NCI-H146 treated with DMSO at 0.1 percent for 48 hours (cell line): ENCODE measurements at regions not wholly inside any gene's neighbourhood (a gene's known extent, or its start where the extent isn't known, plus 50 kb on each side); places are given as distances from the start of the nearest gene placed in this dataset.

ENCODE experiments used
- DNase-seq: peaks from one replicate; lab custom pipeline; 2025; ENCODE audit not compliant: unreplicated experiment; lab: John Stamatoyannopoulos, UW

DNA sequence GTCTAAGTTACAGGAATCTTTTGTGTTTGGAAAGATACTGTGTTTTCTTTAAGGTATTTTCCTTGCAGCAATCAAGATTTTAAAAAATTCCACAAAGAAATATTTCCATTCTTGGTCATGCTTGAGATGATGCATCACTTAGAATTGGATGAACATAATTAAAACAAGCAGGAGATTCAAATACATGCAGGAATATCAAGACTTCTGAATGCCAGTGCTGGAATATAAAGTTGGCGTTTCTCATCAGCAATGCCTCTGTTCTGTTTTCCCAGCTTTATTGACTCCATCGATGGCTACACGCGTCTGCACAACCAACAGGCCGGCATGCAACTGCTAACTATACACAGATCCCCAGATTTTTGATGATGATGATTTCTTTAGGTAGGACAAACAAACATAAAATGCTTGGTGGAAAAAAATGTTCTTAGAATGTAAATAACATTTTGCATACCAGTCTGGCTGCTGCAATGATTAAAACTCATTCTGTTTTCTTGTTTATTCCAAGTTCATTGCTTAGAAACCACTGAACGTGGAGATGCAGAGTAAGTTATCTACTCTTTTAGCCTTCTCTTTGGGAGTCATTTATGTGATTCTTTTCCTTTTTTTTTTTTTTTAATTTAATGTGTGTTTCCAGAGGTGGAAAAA lies 91.3 kb upstream of the FAM171A1 start:
- no peak for DNase-seq

DNA sequence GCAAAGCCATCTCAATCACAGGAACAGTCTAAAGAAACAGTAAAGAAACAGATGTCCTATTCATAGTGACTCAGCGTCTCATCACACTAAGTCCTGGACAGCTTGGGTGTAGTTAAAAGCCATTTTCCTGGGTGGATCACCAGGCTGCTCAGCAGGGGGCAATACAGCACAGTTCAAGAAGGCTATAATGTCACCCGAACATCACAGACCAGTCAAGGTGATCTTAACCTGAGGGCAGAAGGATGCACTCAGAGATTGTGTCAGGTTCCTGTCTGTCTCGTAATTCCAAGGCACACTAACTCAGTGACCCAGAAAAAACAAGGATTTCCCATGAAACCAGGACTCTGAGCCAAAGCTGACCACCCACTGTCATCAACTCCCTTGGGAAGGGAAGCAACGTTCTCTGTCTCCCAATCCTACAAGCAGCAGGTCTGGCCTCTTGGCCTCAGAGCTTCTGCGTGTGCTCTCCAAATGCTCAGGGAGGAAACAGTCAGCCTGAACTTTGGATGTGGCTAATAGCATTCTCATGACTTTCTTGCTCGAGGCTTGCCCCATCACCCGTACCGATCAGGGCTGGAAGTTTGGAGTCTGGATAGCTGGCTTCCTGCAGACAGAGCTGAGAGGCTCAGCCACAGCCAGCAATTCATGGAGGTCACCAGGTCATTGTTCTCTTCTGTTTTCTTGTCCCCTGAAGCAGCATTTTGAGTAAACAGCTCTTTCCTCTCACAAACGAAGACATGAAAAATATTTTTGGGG lies 90.4 kb upstream of the FAM171A1 start:
- DNase-seq, result no peak

DNA sequence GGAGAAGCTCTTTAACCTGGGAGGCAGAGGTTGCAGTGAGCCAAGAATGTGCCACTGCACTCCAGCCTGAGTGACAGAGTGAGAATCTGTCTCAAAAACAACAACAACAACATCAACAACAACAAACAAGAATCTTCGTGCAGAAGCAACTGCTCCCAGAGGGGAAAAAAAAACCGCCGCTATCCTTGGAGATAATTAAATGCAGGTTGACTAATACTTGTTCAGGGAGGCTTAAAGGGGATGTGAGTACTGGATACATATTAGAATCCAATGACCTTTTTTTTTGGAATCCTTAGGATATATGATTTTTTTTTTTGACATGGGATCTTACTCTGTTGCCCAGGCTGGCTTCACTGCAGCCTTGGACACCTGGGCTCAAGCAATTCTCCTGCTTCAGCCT lies 89.6 kb upstream of the FAM171A1 start:
- DNase-seq, result no peak

DNA sequence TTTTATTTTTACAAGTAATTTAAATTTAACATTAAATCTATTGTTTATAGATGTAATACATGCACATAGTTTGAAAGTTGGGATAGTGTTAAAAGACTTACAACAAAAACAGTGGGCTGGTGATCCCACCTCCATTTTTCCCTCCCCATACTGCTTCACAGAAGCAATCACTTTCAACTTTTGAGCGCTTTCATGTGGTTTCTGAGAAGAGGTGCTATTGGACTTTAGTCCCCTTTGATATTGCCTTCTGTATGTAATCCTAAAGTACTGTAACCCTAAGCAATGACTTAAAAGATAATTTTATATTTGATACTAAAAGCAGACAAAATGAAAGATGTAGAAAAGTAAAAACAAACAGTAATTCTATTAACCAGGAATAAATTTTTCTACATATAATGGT lies 88.1 kb upstream of the FAM171A1 start:
- no peak for DNase-seq

DNA sequence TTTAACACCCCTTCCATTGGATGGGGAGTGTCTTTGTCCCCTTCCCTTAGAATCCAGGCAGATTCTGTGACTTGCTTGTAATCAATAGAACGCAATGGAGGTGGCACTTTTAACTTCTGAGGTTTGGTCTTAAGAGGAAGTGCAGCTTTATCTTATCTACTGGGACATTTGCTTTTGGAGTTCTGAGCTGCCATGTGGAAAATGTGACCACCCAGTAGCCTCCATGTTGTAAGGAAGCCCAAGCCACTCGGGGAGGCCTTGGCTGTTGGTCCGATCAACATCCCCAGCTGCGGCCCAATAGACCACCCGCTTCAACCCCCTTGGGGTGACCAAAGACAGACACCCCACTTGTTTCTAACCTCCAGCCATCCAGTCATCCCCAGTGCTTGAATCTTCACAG lies 86.3 kb upstream of the FAM171A1 start:
- DNase-seq, result no peak

DNA sequence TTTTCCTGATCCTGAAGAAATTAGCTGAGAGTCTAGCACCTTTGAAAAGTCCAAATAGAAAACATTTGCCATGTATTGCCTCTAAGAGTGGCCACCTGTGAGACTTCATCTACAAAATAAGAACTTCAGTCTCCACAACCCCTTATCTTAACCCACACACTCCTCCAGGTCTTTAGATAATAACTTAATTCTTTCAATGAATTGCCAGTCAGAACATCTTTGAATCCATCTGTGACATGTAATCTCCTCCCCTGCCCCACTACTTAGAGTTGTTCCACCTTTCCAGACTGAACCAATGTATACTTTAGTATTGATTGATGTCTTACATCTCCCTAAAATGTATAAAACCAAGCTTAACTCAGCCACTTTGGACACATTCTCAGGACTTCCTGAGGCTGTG lies 84.4 kb upstream of the FAM171A1 start:
- no peak for DNase-seq

DNA sequence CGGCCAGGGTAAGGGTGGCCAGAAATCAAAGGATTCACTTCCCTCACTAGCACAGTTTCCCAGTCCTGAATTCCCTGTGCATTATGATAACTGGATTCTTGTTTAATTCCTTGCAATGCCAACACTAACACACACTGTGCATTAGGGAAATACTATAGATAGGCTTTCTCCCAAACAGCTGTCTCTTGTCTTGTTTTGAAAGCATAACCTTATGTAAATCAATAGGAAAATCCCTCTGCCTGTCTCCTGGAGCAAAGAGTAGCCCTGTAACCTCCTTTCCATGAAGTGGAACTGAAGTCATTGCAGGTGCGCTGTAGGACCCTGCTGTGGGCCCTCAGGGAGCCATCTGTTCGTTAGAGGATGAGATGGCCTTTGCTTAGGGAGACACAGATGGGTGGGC lies 82.8 kb upstream of the FAM171A1 start:
- DNase-seq, result no peak

DNA sequence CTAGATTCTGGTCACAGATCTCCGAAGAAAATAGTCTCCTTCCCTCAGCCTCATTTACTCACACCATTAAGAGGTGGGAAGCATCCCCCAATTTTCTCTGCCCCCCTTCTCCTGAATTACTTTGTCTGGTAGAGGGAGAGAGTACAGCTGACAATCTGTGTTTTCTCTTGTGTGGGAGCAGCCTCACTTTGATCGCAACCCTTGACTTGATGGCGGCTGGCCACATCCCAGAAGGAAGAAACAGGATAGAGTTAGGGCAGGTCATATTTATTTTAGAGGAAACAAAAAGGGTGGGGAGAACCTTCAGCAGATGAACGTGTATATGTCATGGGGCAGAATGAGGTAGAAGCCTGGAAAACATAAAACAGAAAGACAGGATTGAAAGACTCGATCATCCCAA lies 82.4 kb upstream of the FAM171A1 start:
- DNase-seq, result no peak

DNA sequence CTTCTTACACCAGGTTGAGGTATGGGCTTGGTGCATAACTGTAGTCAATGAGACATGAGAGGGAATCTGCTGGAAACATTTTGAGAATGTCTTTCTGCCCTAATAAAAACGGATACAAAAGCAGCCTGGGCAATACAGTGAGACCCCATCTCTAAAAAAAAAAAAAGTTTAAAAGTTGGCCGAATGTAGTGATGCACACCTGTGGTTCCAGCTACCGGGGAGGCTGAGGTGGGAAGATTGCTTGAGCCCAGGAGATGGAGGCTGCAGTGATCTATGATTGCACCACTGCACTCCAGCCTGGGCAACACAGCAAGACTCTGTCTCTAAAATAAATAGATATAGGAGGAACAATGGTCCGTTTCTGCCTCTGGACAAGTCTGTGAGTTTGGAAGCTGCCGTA lies 81.5 kb upstream of the FAM171A1 start:
- no peak for DNase-seq

DNA sequence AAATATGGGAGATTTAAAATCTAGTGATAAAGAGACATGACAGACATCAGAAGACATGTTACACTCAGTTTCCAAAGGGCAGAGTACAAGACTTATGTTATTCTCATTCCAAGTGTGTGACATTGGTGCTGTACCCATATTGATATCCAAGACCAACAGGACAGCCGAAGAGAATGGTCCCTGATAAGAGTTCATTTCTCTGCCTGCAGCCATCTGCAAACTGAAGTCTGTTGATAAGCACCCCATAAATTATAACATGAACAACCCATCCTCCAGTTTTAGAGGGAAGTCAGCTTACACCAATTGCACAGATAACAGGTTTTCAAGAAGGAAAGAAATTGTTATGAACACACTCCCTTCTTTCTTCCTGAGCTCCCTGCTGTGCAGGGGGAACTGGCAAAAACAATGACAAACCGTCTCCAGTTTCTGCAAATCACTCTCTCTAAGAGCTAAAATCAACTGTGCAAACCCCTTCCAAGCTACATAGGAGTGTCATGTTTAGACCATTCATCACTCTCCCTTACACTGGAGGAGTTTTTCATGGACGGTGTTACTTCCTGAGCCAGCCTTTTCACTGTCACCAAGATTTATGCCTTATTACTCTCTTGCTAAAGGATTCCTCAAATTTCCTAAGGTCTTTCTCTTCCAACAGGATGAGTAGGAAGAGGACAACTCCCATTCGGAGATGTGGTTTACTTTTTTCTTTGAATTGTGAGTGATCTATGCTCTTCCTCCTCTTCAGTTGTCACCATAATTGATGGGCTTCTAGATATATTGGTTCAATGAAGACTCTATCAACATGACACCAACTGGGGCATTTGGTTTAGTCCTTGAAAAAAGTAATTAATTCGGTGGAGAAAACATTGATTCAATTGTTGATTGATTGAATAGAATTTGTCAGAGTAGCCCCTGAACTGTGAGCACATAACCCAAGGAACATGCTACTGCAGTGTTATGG lies 80.3 kb upstream of the FAM171A1 start:
- no peak for DNase-seq

DNA sequence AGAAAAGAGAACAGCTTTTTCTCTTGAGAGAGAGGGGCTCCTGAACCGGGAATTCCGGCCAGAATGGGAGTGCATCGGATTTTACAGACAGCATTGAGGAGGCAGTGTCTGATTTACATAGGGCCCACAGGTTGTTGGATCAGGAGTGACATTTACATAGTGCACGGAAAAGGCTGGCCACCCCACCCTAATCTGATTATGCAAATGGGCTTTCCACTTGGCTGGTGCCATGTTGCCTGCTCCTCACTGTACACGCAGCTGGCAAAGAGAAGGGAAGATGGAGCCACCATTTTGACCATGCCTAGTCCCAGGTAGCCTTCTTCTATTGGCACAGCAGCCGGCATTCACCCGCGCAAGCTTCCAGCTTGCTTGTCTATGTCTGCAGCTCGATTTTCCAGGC lies 77.5 kb upstream of the FAM171A1 start:
- DNase-seq, result no peak

DNA sequence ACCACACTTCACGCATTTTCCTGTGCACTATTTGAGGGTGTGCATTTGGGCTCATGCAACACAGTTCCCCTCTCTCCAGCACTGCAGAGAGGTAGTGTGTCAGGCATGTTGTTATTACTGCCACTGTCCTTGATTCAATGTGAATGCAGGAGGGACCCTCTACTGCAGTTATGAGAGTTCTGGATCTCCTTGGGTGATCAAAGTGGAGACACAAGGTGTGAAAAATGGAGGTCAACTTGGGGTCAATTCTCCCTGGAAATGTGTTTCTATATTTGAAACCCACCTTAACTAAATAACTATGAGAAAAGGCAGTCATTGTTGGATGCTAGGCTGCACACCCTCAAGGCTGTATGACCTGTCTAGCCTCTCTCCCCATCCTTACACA lies 73.9 kb upstream of the FAM171A1 start:
- DNase-seq, result no peak

DNA sequence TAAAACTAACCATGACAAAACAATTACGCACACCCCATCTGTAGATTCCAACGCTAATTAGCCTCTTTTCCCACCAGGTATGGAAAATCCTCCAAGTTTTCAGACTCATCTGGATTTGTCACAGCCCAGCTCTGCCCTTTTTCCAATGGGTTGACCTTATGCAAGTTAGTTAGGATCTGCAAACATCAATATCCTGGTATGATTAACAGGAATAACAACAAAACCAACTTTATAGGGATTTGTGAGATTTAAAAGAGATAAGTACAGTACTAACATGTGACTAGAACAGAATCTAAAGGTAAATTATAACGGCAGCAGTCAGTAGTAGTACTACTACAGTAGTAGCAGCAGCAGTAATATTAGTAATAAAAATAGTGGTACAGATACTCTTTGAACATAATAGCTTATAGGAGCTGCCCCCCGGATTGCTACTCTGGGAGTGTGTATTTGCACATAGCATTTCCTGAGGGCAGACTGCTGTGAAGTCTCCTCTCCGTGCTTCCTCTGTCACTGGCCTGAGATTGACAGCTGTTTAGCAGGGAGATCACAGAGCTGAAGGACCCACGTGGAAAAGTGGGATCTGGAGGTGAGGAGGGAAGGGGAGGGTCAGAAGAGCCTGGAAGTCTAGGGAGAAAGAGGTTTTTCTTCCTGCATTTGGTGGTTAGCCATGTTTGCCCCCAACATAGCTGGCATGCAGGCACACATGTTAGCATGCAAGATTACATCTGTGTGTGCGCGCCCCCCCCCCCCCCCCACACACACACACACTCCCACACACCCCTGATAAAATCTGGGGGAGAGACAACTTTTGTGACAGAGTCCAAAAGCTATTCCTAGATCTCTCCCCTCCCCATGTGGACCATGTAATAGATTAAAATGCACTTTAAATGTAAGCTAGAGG lies 73.3 kb upstream of the FAM171A1 start:
- no peak for DNase-seq

DNA sequence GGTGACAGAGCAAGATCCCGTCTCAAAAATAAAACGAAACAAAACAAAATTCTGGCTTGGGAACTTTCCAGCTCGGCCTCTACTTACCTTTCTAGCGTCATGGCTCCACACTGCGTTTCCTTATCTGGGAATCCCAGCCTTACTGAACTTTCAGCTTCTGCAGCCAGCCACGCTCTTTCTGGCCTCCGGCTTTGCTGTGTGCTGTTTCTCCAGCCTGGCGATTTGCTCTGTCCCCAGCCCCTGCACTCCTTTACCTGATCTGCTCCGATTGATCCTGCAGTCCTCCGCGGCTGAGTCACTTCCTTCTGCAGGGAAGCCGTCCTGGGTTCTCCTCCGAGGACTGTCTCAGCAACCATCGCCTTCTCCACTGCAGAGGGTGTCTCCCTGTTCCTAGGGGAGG lies 71.0 kb upstream of the FAM171A1 start:
- no peak for DNase-seq

DNA sequence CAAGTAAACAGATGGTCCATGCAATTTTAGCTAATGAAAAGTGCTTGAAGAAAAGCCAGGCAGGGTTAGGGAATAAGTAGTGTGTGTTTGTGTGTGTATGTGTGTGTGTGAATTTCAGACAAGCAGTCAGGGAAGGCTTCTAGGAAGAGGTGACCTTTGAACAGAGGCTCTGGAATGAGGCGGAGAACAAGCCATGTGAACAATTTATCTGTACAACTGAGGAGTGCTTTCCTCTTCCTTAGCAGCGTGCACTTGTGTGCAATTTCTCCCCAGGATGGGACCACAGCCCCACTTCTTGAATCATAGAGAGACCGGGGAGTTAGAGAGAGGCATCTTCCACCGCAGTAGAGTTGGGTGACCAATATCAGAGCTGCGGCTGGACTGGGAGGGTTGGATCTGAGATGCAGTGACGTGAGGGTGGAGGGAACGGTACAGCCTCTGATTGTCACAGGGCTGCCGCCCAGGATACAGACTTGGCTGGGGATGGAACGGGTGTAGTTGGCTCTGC lies 69.2 kb upstream of the FAM171A1 start:
- DNase-seq, result no peak

DNA sequence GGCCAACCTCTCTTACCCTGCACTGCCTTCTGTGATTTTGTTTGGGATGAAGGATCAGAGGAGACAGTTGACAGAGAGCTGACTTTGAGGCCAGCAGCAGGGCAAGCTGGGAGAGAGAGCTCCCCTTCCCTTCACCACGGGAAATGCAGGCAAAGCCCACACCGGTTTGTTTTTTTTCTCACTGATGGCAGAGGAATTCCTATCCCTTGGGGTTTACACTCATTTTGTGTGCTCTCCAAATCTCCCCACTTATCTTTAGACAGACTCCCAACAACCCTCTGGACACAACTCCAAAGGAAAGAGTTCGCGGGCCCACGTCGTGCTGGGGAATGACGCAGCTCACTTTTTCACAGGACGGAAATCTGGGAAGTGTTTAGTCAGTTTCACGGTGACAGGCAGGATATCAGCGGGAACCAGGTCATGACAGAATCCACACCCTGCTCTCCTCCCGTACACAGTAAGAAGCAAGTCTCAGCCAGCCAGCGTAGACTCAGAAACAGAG lies 68.3 kb upstream of the FAM171A1 start:
- no peak for DNase-seq

DNA sequence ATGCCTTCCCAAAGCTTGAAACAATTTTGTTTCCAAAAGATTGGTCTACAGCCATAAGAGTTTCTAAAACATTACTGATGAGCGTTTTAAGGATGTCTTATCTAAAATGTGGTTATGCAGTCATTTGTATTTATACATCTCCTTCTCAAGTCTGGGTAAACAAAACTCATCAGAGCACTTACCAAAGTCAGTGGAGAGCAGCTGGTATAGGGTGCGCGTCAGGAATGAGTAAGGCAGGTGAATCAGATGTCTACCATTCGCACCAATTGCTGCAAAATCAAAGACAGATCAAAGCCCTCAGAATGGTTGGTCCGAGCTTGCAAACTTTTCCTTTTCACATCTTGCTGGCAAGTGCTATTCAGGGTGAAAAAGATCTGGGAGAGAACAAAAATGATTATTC lies 65.6 kb upstream of the FAM171A1 start:
- DNase-seq, result no peak

DNA sequence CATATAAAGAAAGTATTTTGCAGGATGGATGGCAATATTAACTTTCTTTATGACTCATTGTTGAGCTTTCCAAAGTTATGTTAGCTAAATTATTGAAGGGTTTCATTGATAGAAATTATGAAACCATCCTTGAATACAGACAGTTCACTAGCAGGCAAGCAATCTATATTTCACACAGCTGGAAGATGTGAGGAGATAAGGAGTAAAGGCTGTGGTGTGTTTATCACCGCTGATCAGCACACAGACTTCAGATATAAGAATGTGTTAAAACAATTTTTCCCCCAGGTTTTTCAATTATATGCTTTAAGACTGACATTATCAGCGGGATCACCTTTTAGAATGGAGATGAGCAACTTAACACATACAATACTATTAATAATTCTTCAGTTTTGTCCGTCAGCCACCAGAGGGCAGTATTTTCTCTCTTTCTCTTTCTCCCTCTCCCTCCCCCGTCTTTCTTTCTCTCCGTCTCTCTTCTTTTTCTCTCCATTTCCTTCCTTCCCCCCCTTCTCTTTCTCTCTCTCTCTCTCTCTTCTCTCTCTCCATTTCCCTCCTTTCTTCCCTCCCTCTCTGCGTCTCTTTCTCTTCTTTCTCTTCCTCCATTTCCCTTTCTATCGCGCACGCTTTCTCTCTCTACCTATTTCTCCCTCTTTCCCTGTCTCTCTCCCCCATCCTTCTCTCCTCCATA lies 62.9 kb upstream of the FAM171A1 start:
- DNase-seq, result peak; percentile 79

DNA sequence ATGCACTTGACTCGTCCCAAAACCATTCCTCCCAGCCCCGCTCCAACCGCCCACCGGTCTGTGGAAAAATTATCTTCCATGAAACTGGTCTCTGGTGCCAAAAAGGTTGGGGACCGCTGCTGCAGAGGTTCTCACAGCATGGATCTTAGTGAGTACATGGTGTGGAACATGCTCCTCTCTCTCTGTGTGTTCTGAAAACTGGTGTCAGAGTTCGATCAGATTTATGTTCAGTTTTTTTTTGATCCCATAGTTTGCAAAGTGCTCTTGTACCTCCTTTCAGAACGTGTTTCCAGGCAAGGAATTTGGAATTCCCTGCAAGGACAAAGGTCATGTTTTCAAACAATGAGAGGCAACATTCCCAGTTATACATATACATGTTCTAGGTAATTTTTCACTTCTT lies 61.2 kb upstream of the FAM171A1 start:
- DNase-seq, result no peak
